NCI-H460 (cell line): ENCODE measurements at regions not wholly inside any gene's neighbourhood (a gene's known extent, or its start where the extent isn't known, plus 50 kb on each side); places are given as distances from the start of the nearest gene placed in this dataset.

Experiments
- DNase-seq: peaks from one replicate; pipeline ENCODE4 v3.0.0-alpha.2; 2016; ENCODE audit warnings: low read depth; ENCODE audit errors: extremely low read depth

GRCh38 chr15:46386356-46386755, 751.5 kb downstream of the SQOR start:
- DNase-seq = no peak

- DNase-seq = no peak
Measured at GRCh38 chr15:46389739-46390138, 754.9 kb downstream of the SQOR start.

GRCh38 chr15:46394463-46394862, 759.6 kb downstream of the SQOR start:
- no peak for DNase-seq

GRCh38 chr15:46408312-46408711, 773.5 kb downstream of the SQOR start:
- DNase-seq = no peak

GRCh38 chr15:46409841-46410301, 775.0 kb downstream of the SQOR start:
- no peak for DNase-seq

- no peak for DNase-seq
Measured at GRCh38 chr15:46410705-46411104, 775.9 kb downstream of the SQOR start.

GRCh38 chr15:46411900-46412299, 777.1 kb downstream of the SQOR start:
- no peak for DNase-seq

GRCh38 chr15:46413799-46414198, 779.0 kb downstream of the SQOR start:
- no peak for DNase-seq

GRCh38 chr15:46416544-46416943, 781.7 kb downstream of the SQOR start:
- no peak for DNase-seq

- no peak for DNase-seq
Measured at GRCh38 chr15:46420990-46421389, 786.2 kb downstream of the SQOR start.

- no peak for DNase-seq
Measured at GRCh38 chr15:46441294-46442062, 806.6 kb downstream of the SQOR start.

GRCh38 chr15:46442184-46442583, 807.4 kb downstream of the SQOR start:
- no peak for DNase-seq

GRCh38 chr15:46442901-46443590, 808.2 kb downstream of the SQOR start:
- no peak for DNase-seq

- DNase-seq = no peak
Measured at GRCh38 chr15:46450112-46450809, 815.4 kb downstream of the SQOR start.

GRCh38 chr15:46450810-46451182, 816.0 kb downstream of the SQOR start:
- DNase-seq = no peak

- no peak for DNase-seq
Measured at GRCh38 chr15:46452297-46452820, 817.5 kb downstream of the SQOR start.

GRCh38 chr15:46456456-46456855, 821.6 kb downstream of the SQOR start:
- no peak for DNase-seq

GRCh38 chr15:46460431-46461094, 825.7 kb downstream of the SQOR start:
- DNase-seq = no peak

- no peak for DNase-seq
Measured at GRCh38 chr15:46461416-46461815, 826.6 kb downstream of the SQOR start.

- no peak for DNase-seq
Measured at GRCh38 chr15:46467041-46467440, 832.2 kb downstream of the SQOR start.

- DNase-seq = no peak
Measured at GRCh38 chr15:46471096-46471495, 836.3 kb downstream of the SQOR start.
